SH-SY5Y (cell line): ENCODE measurements at regions not wholly inside any gene's neighbourhood (a gene's known extent, or its start where the extent isn't known, plus 50 kb on each side); places are given as distances from the start of the nearest gene placed in this dataset.

Experiments
- GATA2 ChIP-seq: IDR thresholded peaks from 2 replicates; pipeline ENCODE4 v1.6.1; 2011; ENCODE audit warnings: mild to moderate bottlenecking, low read depth, low read length
- GATA3 ChIP-seq: IDR thresholded peaks from 2 replicates; pipeline ENCODE4 v1.6.1; 2011; ENCODE audit warnings: low read depth, mild to moderate bottlenecking, low read length, moderate library complexity

- TF ChIP-seq GATA3, result no peak
- no peak for TF ChIP-seq GATA2
These were observed 349.3 kb upstream of the SLC39A10 start for GRCh38 chr2:195307751-195308150.
